CD4-positive, alpha-beta T cell treated with Interleukin-15 for 4 hours (primary cell): ENCODE measurements at regions not wholly inside any gene's neighbourhood (a gene's known extent, or its start where the extent isn't known, plus 50 kb on each side); places are given as distances from the start of the nearest gene placed in this dataset.
"Not testable (repeated sequence)": the region's sequence is repeated elsewhere in the genome, so short reads cannot be mapped to it uniquely, and the experiment has no call there.

Source experiments
- DNase-seq: peaks from one replicate; pipeline ENCODE4 v3.0.0-alpha.2; 2020; ENCODE audit warnings: low spot score

- DNase-seq = no peak
These were observed 125.8 kb upstream of the SGCD start for GRCh38 chr5:156200938-156201787.

- DNase-seq = no peak
These were observed 125.1 kb upstream of the SGCD start for GRCh38 chr5:156201788-156202403.

GRCh38 chr5:156208271-156208670 lies 118.7 kb upstream of the SGCD start:
- no peak for DNase-seq

- DNase-seq = no peak
These were observed 108.4 kb upstream of the SGCD start for GRCh38 chr5:156218367-156219158.

GRCh38 chr5:156219483-156220005 lies 107.4 kb upstream of the SGCD start:
- no peak for DNase-seq

- DNase-seq = no peak
These were observed 105.1 kb upstream of the SGCD start for GRCh38 chr5:156221816-156222215.

GRCh38 chr5:156223547-156223946 lies 103.4 kb upstream of the SGCD start:
- DNase-seq = no peak

GRCh38 chr5:156226485-156226884 lies 100.5 kb upstream of the SGCD start:
- not testable (repeated sequence) for DNase-seq

- no peak for DNase-seq
These were observed 96.1 kb upstream of the SGCD start for GRCh38 chr5:156230887-156231286.

GRCh38 chr5:156232251-156232869 lies 94.6 kb upstream of the SGCD start:
- DNase-seq = no peak

- no peak for DNase-seq
These were observed 89.6 kb upstream of the SGCD start for GRCh38 chr5:156237361-156237760.

GRCh38 chr5:156239800-156240199 lies 87.2 kb upstream of the SGCD start:
- no peak for DNase-seq

- DNase-seq = no peak
These were observed 86.5 kb upstream of the SGCD start for GRCh38 chr5:156240414-156240813.

GRCh38 chr5:156241266-156241665 lies 85.7 kb upstream of the SGCD start:
- DNase-seq = no peak

GRCh38 chr5:156245895-156246294 lies 81.1 kb upstream of the SGCD start:
- DNase-seq = no peak

GRCh38 chr5:156251076-156251475 lies 75.9 kb upstream of the SGCD start:
- DNase-seq = no peak

- no peak for DNase-seq
These were observed 73.8 kb upstream of the SGCD start for GRCh38 chr5:156253130-156253529.

GRCh38 chr5:156254196-156254595 lies 72.8 kb upstream of the SGCD start:
- DNase-seq = no peak

- DNase-seq = no peak
These were observed 70.3 kb upstream of the SGCD start for GRCh38 chr5:156256642-156257041.

- DNase-seq = no peak
These were observed 68.0 kb upstream of the SGCD start for GRCh38 chr5:156258934-156259333.

- no peak for DNase-seq
These were observed 67.3 kb upstream of the SGCD start for GRCh38 chr5:156259618-156260017.

GRCh38 chr5:156261275-156261939 lies 65.6 kb upstream of the SGCD start:
- DNase-seq = no peak
